NT2/D1 (cell line): ENCODE measurements at regions not wholly inside any gene's neighbourhood (a gene's known extent, or its start where the extent isn't known, plus 50 kb on each side); places are given as distances from the start of the nearest gene placed in this dataset.
A peak's percentile ranks its signal among the peaks of the same experiment; 100 is the strongest.
"Not testable (repeated sequence)": the region's sequence is repeated elsewhere in the genome, so short reads cannot be mapped to it uniquely, and the experiment has no call there.

Experiments
- DNase-seq: peaks from one replicate; pipeline ENCODE4 v3.0.0-alpha.2; 2011; ENCODE audit warnings: low read depth, low spot score
- H3K27me3 ChIP-seq: 2 replicates; pipeline ENCODE4 v1.6.0; 2011; ENCODE audit warnings: mild to moderate bottlenecking; ENCODE audit not compliant: insufficient read length, insufficient read depth
- H3K36me3 ChIP-seq: 2 replicates; pipeline ENCODE4 v1.6.1; 2011; ENCODE audit warnings: mild to moderate bottlenecking, low read length, mixed read lengths; ENCODE audit not compliant: insufficient read depth, insufficient read length
- H3K4me1 ChIP-seq: 2 replicates; pipeline ENCODE4 v1.5.1; 2011; ENCODE audit not compliant: insufficient read depth, insufficient read length
- H3K4me3 ChIP-seq: 2 replicates; pipeline ENCODE4 v1.5.1; 2011; ENCODE audit warnings: low read depth; ENCODE audit not compliant: insufficient read length
- H3K9ac ChIP-seq: 2 replicates; pipeline ENCODE4 v1.6.0; 2011; ENCODE audit warnings: low read depth; ENCODE audit not compliant: insufficient read length
- H3K9me3 ChIP-seq: 2 replicates; pipeline ENCODE4 v1.5.1; 2011; ENCODE audit warnings: mild to moderate bottlenecking, low read length; ENCODE audit not compliant: insufficient read depth
- SUZ12 ChIP-seq: IDR thresholded peaks from 2 replicates; pipeline ENCODE4 v1.6.1; 2011; ENCODE audit not compliant: insufficient read length, insufficient read depth; ENCODE audit errors: extremely low read depth
- YY1 ChIP-seq: IDR thresholded peaks from 2 replicates; pipeline ENCODE4 v1.6.1; 2011; ENCODE audit not compliant: insufficient read length, insufficient read depth
- ZNF274 ChIP-seq: IDR thresholded peaks from 2 replicates; pipeline ENCODE4 v1.6.1; 2011; ENCODE audit warnings: mild to moderate bottlenecking, low read depth, low read length

- Histone ChIP-seq H3K4me3 (peak overlapping the region; percentile 70), H3K27me3 (no peaks in the 10 kb centered on the region), H3K9ac (peak overlapping the region; percentile 91), H3K4me1 (no peaks in the 10 kb centered on the region), H3K9me3 (no peaks in the 10 kb centered on the region), H3K36me3 (no peaks in the 10 kb centered on the region)
- peak; percentile 85 for DNase-seq
- TF ChIP-seq SUZ12 = no peak
- TF ChIP-seq YY1 = no peak
- TF ChIP-seq ZNF274 = no peak
Measured at GRCh38 chr20:41692479-41693135, 74.4 kb upstream of the CHD6 start.

GRCh38 chr20:41691443-41691842 is 73.3 kb upstream of the CHD6 start:
- H3K9ac ChIP-seq = no peak overlapping the region
- no peaks in the 10 kb centered on the region for H3K27me3 ChIP-seq
- no peaks in the 10 kb centered on the region for H3K4me1 ChIP-seq
- DNase-seq = no peak
- no peak overlapping the region for H3K4me3 ChIP-seq
- no peaks in the 10 kb centered on the region for H3K9me3 ChIP-seq
- H3K36me3 ChIP-seq = no peaks in the 10 kb centered on the region
- TF ChIP-seq SUZ12 (no peak), ZNF274 (no peak), YY1 (no peak)

- Histone ChIP-seq H3K4me3 (no peak overlapping the region), H3K4me1 (no peaks in the 10 kb centered on the region), H3K36me3 (no peaks in the 10 kb centered on the region), H3K27me3 (no peaks in the 10 kb centered on the region), H3K9ac (no peak overlapping the region), H3K9me3 (no peaks in the 10 kb centered on the region)
- DNase-seq = no peak
- TF ChIP-seq ZNF274 (no peak), YY1 (no peak), SUZ12 (no peak)
Measured at GRCh38 chr20:41690702-41691101, 72.5 kb upstream of the CHD6 start.

- no peaks in the 10 kb centered on the region for H3K4me1 ChIP-seq
- TF ChIP-seq YY1 = no peak
- no peak for TF ChIP-seq SUZ12
- TF ChIP-seq ZNF274 = no peak
- no peak overlapping the region for H3K9ac ChIP-seq
- no peaks in the 10 kb centered on the region for H3K27me3 ChIP-seq
- no peak for DNase-seq
- no peak overlapping the region for H3K4me3 ChIP-seq
- no peaks in the 10 kb centered on the region for H3K36me3 ChIP-seq
- no peaks in the 10 kb centered on the region for H3K9me3 ChIP-seq
Measured at GRCh38 chr20:41686961-41687360, 68.8 kb upstream of the CHD6 start.

DNA sequence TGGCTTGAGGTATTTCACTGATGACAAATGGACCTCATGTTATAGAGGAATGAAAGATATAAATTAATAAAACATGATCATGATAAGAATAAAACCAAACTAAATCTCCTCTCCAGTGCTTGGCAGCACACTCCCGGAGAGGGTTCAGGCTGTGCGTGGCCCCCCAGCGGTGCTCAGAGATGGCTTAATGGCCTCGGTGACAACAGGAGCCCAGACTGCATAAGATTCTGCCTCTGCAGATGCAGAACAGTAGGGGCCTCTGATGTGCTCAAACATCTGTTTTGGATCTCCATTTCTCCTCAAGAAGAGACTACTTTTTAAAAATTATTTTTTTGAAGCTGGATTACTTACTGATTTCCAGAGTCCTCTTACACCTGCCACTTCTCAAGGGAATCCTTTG is 67.0 kb upstream of the CHD6 start:
- H3K27me3 ChIP-seq, H3K9ac ChIP-seq, H3K4me3 ChIP-seq, H3K4me1 ChIP-seq, H3K36me3 ChIP-seq, DNase-seq, H3K9me3 ChIP-seq: not testable (repeated sequence)

DNA sequence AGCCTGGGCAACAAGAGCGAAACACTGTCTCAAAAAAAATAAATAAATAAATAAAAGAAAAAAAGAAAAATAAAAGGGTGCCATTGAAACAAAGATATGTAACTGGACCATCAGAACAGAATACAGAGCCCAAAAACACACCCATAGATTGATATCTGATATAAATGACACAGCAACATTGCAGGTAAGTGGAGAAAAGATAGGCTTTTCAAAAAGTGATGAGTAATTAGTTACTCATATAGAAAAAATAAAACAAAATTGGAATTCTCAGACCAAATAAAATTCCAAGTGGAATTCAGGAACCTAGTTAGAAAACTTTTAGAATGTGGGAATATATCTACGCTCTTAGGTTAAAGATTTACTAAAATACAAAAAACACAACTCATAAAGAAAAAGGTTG is 60.6 kb upstream of the CHD6 start:
- H3K4me1 ChIP-seq = no peaks in the 10 kb centered on the region
- H3K9ac ChIP-seq = no peak overlapping the region
- no peaks in the 10 kb centered on the region for H3K27me3 ChIP-seq
- no peaks in the 10 kb centered on the region for H3K9me3 ChIP-seq
- DNase-seq = no peak
- H3K4me3 ChIP-seq = no peak overlapping the region
- TF ChIP-seq SUZ12 (no peak), YY1 (no peak), ZNF274 (no peak)
- H3K36me3 ChIP-seq = no peaks in the 10 kb centered on the region

DNA sequence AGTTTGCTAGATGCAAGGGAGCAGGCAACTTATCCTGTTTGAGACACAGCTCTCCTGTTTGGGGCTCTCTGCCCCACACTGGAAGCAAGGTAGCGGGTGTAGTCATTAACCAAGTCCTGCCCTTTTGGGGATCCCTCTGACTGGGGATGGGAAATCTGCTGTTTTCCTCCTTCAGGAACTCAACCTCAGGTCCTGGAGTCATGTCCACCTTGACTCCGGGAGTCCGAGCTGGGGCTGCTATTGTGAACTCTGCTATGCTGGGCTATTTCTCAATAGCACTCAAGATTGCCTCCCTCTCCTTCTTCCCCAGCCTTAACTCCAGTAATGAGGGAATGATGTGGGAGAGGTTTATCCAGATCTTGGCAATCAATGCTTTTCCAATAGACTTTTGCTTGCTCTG is 54.1 kb upstream of the CHD6 start:
- no peaks in the 10 kb centered on the region for H3K36me3 ChIP-seq
- peaks cover 6% of the 10 kb centered on the region for H3K4me1 ChIP-seq
- no peak overlapping the region for H3K9ac ChIP-seq
- TF ChIP-seq YY1 (no peak), ZNF274 (no peak), SUZ12 (no peak)
- no peak for DNase-seq
- no peak overlapping the region for H3K4me3 ChIP-seq
- no peaks in the 10 kb centered on the region for H3K27me3 ChIP-seq
- 0 out of 2 replicates have a peak, but pooled peaks cover 4% of the 10 kb centered on the region for H3K9me3 ChIP-seq

- Histone ChIP-seq H3K9me3 (0 out of 2 replicates have a peak, but pooled peaks cover 4% of the 10 kb centered on the region), H3K9ac (no peak overlapping the region), H3K27me3 (no peaks in the 10 kb centered on the region), H3K36me3 (no peaks in the 10 kb centered on the region), H3K4me3 (no peak overlapping the region), H3K4me1 (peaks cover 6% of the 10 kb centered on the region)
- no peak for TF ChIP-seq YY1
- no peak for TF ChIP-seq ZNF274
- TF ChIP-seq SUZ12 = no peak
- DNase-seq = no peak
Measured at GRCh38 chr20:41671143-41671542, 53.0 kb upstream of the CHD6 start.
